GM18873 (cell line): ENCODE measurements at regions not wholly inside any gene's neighbourhood (a gene's known extent, or its start where the extent isn't known, plus 50 kb on each side); places are given as distances from the start of the nearest gene placed in this dataset.
"Not testable (repeated sequence)": the region's sequence is repeated elsewhere in the genome, so short reads cannot be mapped to it uniquely, and the experiment has no call there.

ENCODE experiments used
- ATAC-seq: cut with Tn5 transposase; IDR thresholded peaks from one replicate; pipeline ENCODE4 v1.9.1; 2021; ENCODE audit warnings: mild to moderate bottlenecking, moderate library complexity, moderate number of reproducible peaks; ENCODE audit not compliant: unreplicated experiment, low FRiP score

GRCh38 chr3:117056946-117057345 is 347.4 kb downstream of the TUSC7 start:
- ATAC-seq, result not testable (repeated sequence)

- no peak for ATAC-seq
Observed at GRCh38 chr3:117059067-117059955, 349.7 kb downstream of the TUSC7 start.

GRCh38 chr3:117059956-117060270 is 350.3 kb downstream of the TUSC7 start:
- no peak for ATAC-seq

GRCh38 chr3:117063930-117064329 is 354.4 kb downstream of the TUSC7 start:
- no peak for ATAC-seq

- ATAC-seq, result no peak
Observed at GRCh38 chr3:117068301-117068700, 358.7 kb downstream of the TUSC7 start.

- ATAC-seq, result no peak
Observed at GRCh38 chr3:117074826-117075225, 365.2 kb downstream of the TUSC7 start.

- no peak for ATAC-seq
Observed at GRCh38 chr3:117079997-117080396, 370.4 kb downstream of the TUSC7 start.

- ATAC-seq, result no peak
Observed at GRCh38 chr3:117080872-117081271, 371.3 kb downstream of the TUSC7 start.

GRCh38 chr3:117084277-117084676 is 374.7 kb downstream of the TUSC7 start:
- ATAC-seq, result no peak

- no peak for ATAC-seq
Observed at GRCh38 chr3:117084739-117085270, 375.2 kb downstream of the TUSC7 start.

GRCh38 chr3:117091676-117092075 is 382.1 kb downstream of the TUSC7 start:
- no peak for ATAC-seq

GRCh38 chr3:117096549-117096948 is 387.0 kb downstream of the TUSC7 start:
- no peak for ATAC-seq

- ATAC-seq, result no peak
Observed at GRCh38 chr3:117097351-117097750, 387.8 kb downstream of the TUSC7 start.

GRCh38 chr3:117101697-117102096 is 392.1 kb downstream of the TUSC7 start:
- no peak for ATAC-seq

GRCh38 chr3:117102426-117102825 is 392.8 kb downstream of the TUSC7 start:
- ATAC-seq, result no peak

- no peak for ATAC-seq
Observed at GRCh38 chr3:117103675-117104074, 394.1 kb downstream of the TUSC7 start.

GRCh38 chr3:117104381-117104780 is 394.8 kb downstream of the TUSC7 start:
- ATAC-seq, result no peak

GRCh38 chr3:117104792-117105191 is 395.2 kb downstream of the TUSC7 start:
- ATAC-seq, result no peak

- ATAC-seq, result no peak
Observed at GRCh38 chr3:117105686-117106085, 396.1 kb downstream of the TUSC7 start.

- no peak for ATAC-seq
Observed at GRCh38 chr3:117106396-117106795, 396.8 kb downstream of the TUSC7 start.

GRCh38 chr3:117107946-117108345 is 398.4 kb downstream of the TUSC7 start:
- no peak for ATAC-seq

GRCh38 chr3:117109178-117109577 is 399.6 kb downstream of the TUSC7 start:
- ATAC-seq, result no peak
